Calu3 (cell line): ENCODE measurements at regions not wholly inside any gene's neighbourhood (a gene's known extent, or its start where the extent isn't known, plus 50 kb on each side); places are given as distances from the start of the nearest gene placed in this dataset.

Experiments used
- BruUV-seq: library from RNA; stranded (reverse); fragments of 400-500 nt; replicated peaks from 2 replicates; lab custom pipeline; 2021; lab: Mats Ljungman, UMichigan
- CTCF ChIA-PET: fragments of 300-600 bp; sonication (Branson Sonifier 250); formaldehyde crosslinking; loops from one replicate; lab custom pipeline; 2022; ENCODE audit warnings: antibody characterized with exemption; lab: Charles Lee
- DNase-seq: peaks from one replicate; pipeline ENCODE4 v3.0.0; 2022
- H3K27ac Mint-ChIP-seq: one replicate; pipeline ENCODE4 v1.8.0; 2022; ENCODE audit warnings: mixed read lengths; ENCODE audit not compliant: unreplicated experiment
- H3K27me3 Mint-ChIP-seq: one replicate; pipeline ENCODE4 v1.8.0; 2022; ENCODE audit warnings: mixed read lengths; ENCODE audit not compliant: unreplicated experiment
- H3K36me3 Mint-ChIP-seq: one replicate; pipeline ENCODE4 v1.8.0; 2022; ENCODE audit warnings: mild to moderate bottlenecking, moderate library complexity, mixed read lengths; ENCODE audit not compliant: insufficient read depth, unreplicated experiment
- H3K4me1 Mint-ChIP-seq: one replicate; pipeline ENCODE4 v1.8.0; 2022; ENCODE audit warnings: mild to moderate bottlenecking, low read depth, mixed read lengths; ENCODE audit not compliant: unreplicated experiment
- H3K4me3 Mint-ChIP-seq: one replicate; pipeline ENCODE4 v1.8.0; 2022; ENCODE audit warnings: mild to moderate bottlenecking, low read depth, moderate library complexity, mixed read lengths; ENCODE audit not compliant: unreplicated experiment
- H3K9me3 Mint-ChIP-seq: one replicate; pipeline ENCODE4 v1.8.0; 2022; ENCODE audit warnings: low read depth, mixed read lengths; ENCODE audit not compliant: unreplicated experiment
- CTCF ChIP-seq: fragments of 200-600 bp; IDR thresholded peaks from one replicate; pipeline ENCODE4 v1.8.0; 2022; ENCODE audit warnings: antibody characterized with exemption; ENCODE audit not compliant: unreplicated experiment
- intact Hi-C: fragments of 100-400 bp; cut with micrococcal nuclease; formaldehyde crosslinking; loops from one replicate; pipeline ENCODE4 v1.10.0; 2022; ENCODE audit not compliant: unreplicated experiment

GRCh38 chr13:89574077-89574476 lies 1773.4 kb upstream of the MIR17HG start:
- H3K27me3 Mint-ChIP-seq: no peaks in the 10 kb centered on the region
- H3K4me3 Mint-ChIP-seq: no peak overlapping the region
- H3K9me3 Mint-ChIP-seq: peaks cover 2% of the 10 kb centered on the region
- H3K4me1 Mint-ChIP-seq: no peaks in the 10 kb centered on the region
- CTCF ChIA-PET: no interaction called here
- no peak for TF ChIP-seq CTCF
- intact Hi-C loops: no loop called here
- DNase-seq: no peak
- H3K27ac Mint-ChIP-seq: no peak overlapping the region
- no TSS peak for BruUV-seq
- H3K36me3 Mint-ChIP-seq: no peaks in the 10 kb centered on the region

- no peak for DNase-seq
- peaks cover 2% of the 10 kb centered on the region for H3K9me3 Mint-ChIP-seq
- intact Hi-C loops: no loop called here
- no peaks in the 10 kb centered on the region for H3K36me3 Mint-ChIP-seq
- H3K27me3 Mint-ChIP-seq: no peaks in the 10 kb centered on the region
- no peak overlapping the region for H3K4me3 Mint-ChIP-seq
- no peak for TF ChIP-seq CTCF
- H3K27ac Mint-ChIP-seq: no peak overlapping the region
- H3K4me1 Mint-ChIP-seq: no peaks in the 10 kb centered on the region
- BruUV-seq: no TSS peak
- CTCF ChIA-PET: no interaction called here
Observed at GRCh38 chr13:89577301-89577700, 1770.2 kb upstream of the MIR17HG start.

GRCh38 chr13:89584058-89584620 lies 1763.3 kb upstream of the MIR17HG start:
- DNase-seq: no peak
- H3K27me3 Mint-ChIP-seq: no peaks in the 10 kb centered on the region
- CTCF ChIA-PET: no interaction called here
- H3K4me1 Mint-ChIP-seq: no peaks in the 10 kb centered on the region
- no peak for TF ChIP-seq CTCF
- H3K27ac Mint-ChIP-seq: no peak overlapping the region
- intact Hi-C loops: no loop called here
- no peaks in the 10 kb centered on the region for H3K36me3 Mint-ChIP-seq
- no peaks in the 10 kb centered on the region for H3K9me3 Mint-ChIP-seq
- BruUV-seq: no TSS peak
- no peak overlapping the region for H3K4me3 Mint-ChIP-seq

- CTCF ChIA-PET: no interaction called here
- TF ChIP-seq CTCF: no peak
- Mint-ChIP-seq H3K9me3 (no peaks in the 10 kb centered on the region), H3K4me1 (no peaks in the 10 kb centered on the region), H3K27ac (no peak overlapping the region), H3K36me3 (no peaks in the 10 kb centered on the region), H3K4me3 (no peak overlapping the region), H3K27me3 (no peaks in the 10 kb centered on the region)
- BruUV-seq: no TSS peak
- DNase-seq: no peak
- intact Hi-C loops: no loop called here
Observed at GRCh38 chr13:89602655-89603054, 1744.8 kb upstream of the MIR17HG start.
